Endothelial cell of umbilical vein (primary cell): ENCODE measurements at regions not wholly inside any gene's neighbourhood (a gene's known extent, or its start where the extent isn't known, plus 50 kb on each side); places are given as distances from the start of the nearest gene placed in this dataset.
"Not testable (repeated sequence)": the region's sequence is repeated elsewhere in the genome, so short reads cannot be mapped to it uniquely, and the experiment has no call there.

Experiments used
- CTCF ChIP-seq, 2 donors: IDR thresholded peaks; 1 replicate in 1 of 2; 2 replicates in 1 of 2; pipeline ENCODE4 v1.5.1; 2011; ENCODE audit warnings: low read length in 2 of 2, mild to moderate bottlenecking in 2 of 2, moderate library complexity in 2 of 2, control low read depth in 1 of 2, inconsistent platforms in 1 of 2, low read depth in 1 of 2; ENCODE audit not compliant: insufficient read depth in 1 of 2; ENCODE audit errors: extremely low read depth in 1 of 2
- EZH2 ChIP-seq: IDR thresholded peaks from 2 replicates; pipeline ENCODE4 v1.6.1; 2012; ENCODE audit warnings: borderline replicate concordance, low read depth, mild to moderate bottlenecking, moderate library complexity, low read length, inconsistent platforms; ENCODE audit not compliant: severe bottlenecking
- MAX ChIP-seq: IDR thresholded peaks from 2 replicates; pipeline ENCODE4 v1.6.1; 2011; ENCODE audit not compliant: insufficient read depth, insufficient read length
- POLR2A ChIP-seq: IDR thresholded peaks from 2 replicates; pipeline ENCODE4 v1.6.1; 2012; ENCODE audit warnings: low read depth, mild to moderate bottlenecking, control low read depth, low read length
- POLR2AphosphoS5 ChIP-seq: IDR thresholded peaks from 2 replicates; pipeline ENCODE4 v1.6.1; 2012; ENCODE audit warnings: low read depth, mild to moderate bottlenecking, control low read depth, low read length, moderate library complexity; ENCODE audit not compliant: insufficient read depth

- TF ChIP-seq CTCF (IDR thresholded peaks at IDR 0.05; ENCODE audit: extremely low read depth in 1 of 2, insufficient read depth in 1 of 2, low read depth in 1 of 2, low read length in 2 of 2); POLR2A; POLR2AphosphoS5; MAX; EZH2: not testable (repeated sequence)
These were observed 1085.6 kb upstream of the FANCL start for GRCh38 chr2:59326581-59327365.
